Brain microvascular endothelial cell (primary cell): ENCODE measurements at regions not wholly inside any gene's neighbourhood (a gene's known extent, or its start where the extent isn't known, plus 50 kb on each side); places are given as distances from the start of the nearest gene placed in this dataset.
A peak's percentile ranks its signal among the peaks of the same experiment; 100 is the strongest.

Experiments used
- DNase-seq: peaks from one replicate; pipeline ENCODE4 v3.0.0-alpha.2; 2020
- H3K27ac ChIP-seq: fragments of 250-450 bp; sonication (Bioruptor Pico); 2 replicates; pipeline ENCODE4 v1.5.1; 2020; ENCODE audit warnings: mild to moderate bottlenecking, moderate library complexity
- H3K27me3 ChIP-seq: fragments of 250-450 bp; sonication (Bioruptor Pico); replicated peaks from 2 replicates; pipeline ENCODE4 v1.5.1; 2020; ENCODE audit warnings: mild to moderate bottlenecking
- H3K36me3 ChIP-seq: fragments of 250-450 bp; sonication (Bioruptor Pico); replicated peaks from 2 replicates; pipeline ENCODE4 v1.5.1; 2020; ENCODE audit warnings: mild to moderate bottlenecking
- H3K4me3 ChIP-seq: 2 replicates; pipeline ENCODE4 v1.5.1; 2011; ENCODE audit warnings: low read depth, mild to moderate bottlenecking, control low read depth, low read length, moderate library complexity
- CTCF ChIP-seq: IDR thresholded peaks from 2 replicates; pipeline ENCODE4 v1.5.1; 2011; ENCODE audit warnings: low read depth, mild to moderate bottlenecking, moderate library complexity, low read length, control low read depth, inconsistent platforms; ENCODE audit errors: missing control alignments
- in situ Hi-C: cut with HindIII; loops from 2 replicates; pipeline ENCODE4 v1.10.0; 2017; ENCODE audit warnings: low sequenced_read_pairs, low pct_ligation_motif_present

- Histone ChIP-seq H3K27me3 (no peaks in the 10 kb centered on the region), H3K4me3 (no peak overlapping the region), H3K36me3 (no peaks in the 10 kb centered on the region), H3K27ac (peak overlapping the region; percentile 7)
- TF ChIP-seq CTCF, result no peak
- in situ Hi-C loops, result no loop called here
- DNase-seq, result no peak
Observed at GRCh38 chr2:9087121-9087681, 83.7 kb upstream of the MBOAT2 start.

GRCh38 chr2:9086465-9086864 is 83.0 kb upstream of the MBOAT2 start:
- H3K27me3 ChIP-seq, result no peaks in the 10 kb centered on the region
- in situ Hi-C loops, result no loop called here
- no peak overlapping the region for H3K4me3 ChIP-seq
- TF ChIP-seq CTCF, result no peak
- no peak for DNase-seq
- H3K27ac ChIP-seq, result peak overlapping the region; percentile 18
- no peaks in the 10 kb centered on the region for H3K36me3 ChIP-seq

- H3K36me3 ChIP-seq, result no peaks in the 10 kb centered on the region
- no peak overlapping the region for H3K27ac ChIP-seq
- in situ Hi-C loops, result no loop called here
- TF ChIP-seq CTCF, result no peak
- no peak for DNase-seq
- no peaks in the 10 kb centered on the region for H3K27me3 ChIP-seq
- H3K4me3 ChIP-seq, result no peak overlapping the region
Observed at GRCh38 chr2:9085353-9085752, 81.9 kb upstream of the MBOAT2 start.

GRCh38 chr2:9083287-9083686 is 79.8 kb upstream of the MBOAT2 start:
- Histone ChIP-seq H3K27me3 (no peaks in the 10 kb centered on the region), H3K4me3 (no peak overlapping the region), H3K36me3 (no peaks in the 10 kb centered on the region), H3K27ac (no peak overlapping the region)
- in situ Hi-C loops, result no loop called here
- no peak for DNase-seq
- TF ChIP-seq CTCF, result no peak

DNA sequence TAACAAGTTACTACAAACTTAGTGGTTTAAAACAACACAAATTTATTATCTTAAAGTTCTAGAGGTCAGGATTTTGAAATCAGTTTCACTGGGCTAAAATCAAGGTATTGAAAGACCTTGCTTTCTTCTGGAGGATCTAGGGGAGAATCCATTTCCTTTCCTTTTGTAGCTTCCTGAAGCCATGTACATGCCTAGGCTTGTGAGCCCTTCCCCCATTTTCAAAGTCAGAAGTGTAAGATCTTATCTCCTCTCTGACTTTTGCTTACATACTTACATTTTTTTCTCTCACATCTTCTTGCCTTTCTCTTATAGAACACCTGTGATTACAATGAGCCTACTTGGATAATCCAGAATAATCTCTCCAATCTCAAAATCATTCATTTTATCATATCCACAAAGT is 78.7 kb upstream of the MBOAT2 start:
- Histone ChIP-seq H3K36me3 (no peaks in the 10 kb centered on the region), H3K27ac (no peak overlapping the region), H3K4me3 (no peak overlapping the region), H3K27me3 (no peaks in the 10 kb centered on the region)
- no peak for TF ChIP-seq CTCF
- in situ Hi-C loops, result no loop called here
- DNase-seq, result no peak

- Histone ChIP-seq H3K27ac (no peak overlapping the region), H3K27me3 (no peaks in the 10 kb centered on the region), H3K4me3 (no peak overlapping the region), H3K36me3 (no peaks in the 10 kb centered on the region)
- no peak for DNase-seq
- TF ChIP-seq CTCF, result no peak
- in situ Hi-C loops, result no loop called here
Observed at GRCh38 chr2:9081750-9082149, 78.3 kb upstream of the MBOAT2 start.
